ENCODE measurements at regions not wholly inside any gene's neighbourhood (a gene's known extent, or its start where the extent isn't known, plus 50 kb on each side); places are given as distances from the start of the nearest gene placed in this dataset.

- 96 to 100% methylated on average over 1 to 5 of the region's 15 CpGs for WGBS, 2 donors (ENCODE audit: low coverage in 1 of 2)
- peaks cover 29% of the 10 kb centered on the region for H3K27me3 ChIP-seq
- no peaks in the 10 kb centered on the region for H3K9me3 ChIP-seq
Observed at GRCh38 chr3:127443581-127444375, 146.8 kb downstream of the TPRA1 start.

GRCh38 chr3:127442506-127442905, 148.0 kb downstream of the TPRA1 start:
- no peak for ATAC-seq
- WGBS, 2 donors (ENCODE audit: low coverage in 1 of 2): 60% methylated on average over 1 of the region's 5 CpGs; no CpG with 5 or more reads in 1 of the 2 donors
- Histone ChIP-seq H3K27me3 (peaks cover 20% of the 10 kb centered on the region), H3K4me1 (no peaks in the 10 kb centered on the region), H3K4me3 (no peak overlapping the region), H3K36me3 (no peaks in the 10 kb centered on the region), H3K27ac (no peak overlapping the region), H3K9me3 (no peaks in the 10 kb centered on the region)
- TF ChIP-seq, protein P1, sequence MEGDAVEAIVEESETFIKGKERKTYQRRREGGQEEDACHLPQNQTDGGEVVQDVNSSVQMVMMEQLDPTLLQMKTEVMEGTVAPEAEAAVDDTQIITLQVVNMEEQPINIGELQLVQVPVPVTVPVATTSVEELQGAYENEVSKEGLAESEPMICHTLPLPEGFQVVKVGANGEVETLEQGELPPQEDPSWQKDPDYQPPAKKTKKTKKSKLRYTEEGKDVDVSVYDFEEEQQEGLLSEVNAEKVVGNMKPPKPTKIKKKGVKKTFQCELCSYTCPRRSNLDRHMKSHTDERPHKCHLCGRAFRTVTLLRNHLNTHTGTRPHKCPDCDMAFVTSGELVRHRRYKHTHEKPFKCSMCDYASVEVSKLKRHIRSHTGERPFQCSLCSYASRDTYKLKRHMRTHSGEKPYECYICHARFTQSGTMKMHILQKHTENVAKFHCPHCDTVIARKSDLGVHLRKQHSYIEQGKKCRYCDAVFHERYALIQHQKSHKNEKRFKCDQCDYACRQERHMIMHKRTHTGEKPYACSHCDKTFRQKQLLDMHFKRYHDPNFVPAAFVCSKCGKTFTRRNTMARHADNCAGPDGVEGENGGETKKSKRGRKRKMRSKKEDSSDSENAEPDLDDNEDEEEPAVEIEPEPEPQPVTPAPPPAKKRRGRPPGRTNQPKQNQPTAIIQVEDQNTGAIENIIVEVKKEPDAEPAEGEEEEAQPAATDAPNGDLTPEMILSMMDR (IDR thresholded peaks at IDR 0.05): no peak
- TF ChIP-seq POLR2A (IDR thresholded peaks at IDR 0.05) (no peak), POLR2AphosphoS5 (IDR thresholded peaks at IDR 0.05) (no peak), EP300 (IDR thresholded peaks at IDR 0.05) (no peak)

More at GRCh38 chr3:127443581-127444375, 146.8 kb downstream of the TPRA1 start:
- Histone ChIP-seq H3K36me3 (no peaks in the 10 kb centered on the region), H3K4me1 (no peaks in the 10 kb centered on the region), H3K4me3 (no peak overlapping the region), H3K27ac (no peak overlapping the region)
- TF ChIP-seq POLR2A (IDR thresholded peaks at IDR 0.05): no peak
- no peak for TF ChIP-seq EP300 (IDR thresholded peaks at IDR 0.05)
- TF ChIP-seq, protein P1 (IDR thresholded peaks at IDR 0.05): no peak
- TF ChIP-seq POLR2AphosphoS5 (IDR thresholded peaks at IDR 0.05): no peak
- no peak for ATAC-seq

- no peaks in the 10 kb centered on the region for H3K9me3 ChIP-seq
- no peak overlapping the region for H3K4me3 ChIP-seq
- 70 to 72% methylated on average over 6 to 9 of the region's 9 CpGs for WGBS, 2 donors (ENCODE audit: low coverage in 1 of 2)
- TF ChIP-seq EP300 (IDR thresholded peaks at IDR 0.05) (no peak), POLR2A (IDR thresholded peaks at IDR 0.05) (no peak), POLR2AphosphoS5 (IDR thresholded peaks at IDR 0.05) (no peak)
- TF ChIP-seq, protein P1 (IDR thresholded peaks at IDR 0.05): no peak
- H3K27me3 ChIP-seq: peaks cover 20% of the 10 kb centered on the region
- H3K4me1 ChIP-seq: no peaks in the 10 kb centered on the region
- H3K27ac ChIP-seq: no peak overlapping the region
- no peaks in the 10 kb centered on the region for H3K36me3 ChIP-seq
- no peak for ATAC-seq
Observed at GRCh38 chr3:127441764-127442163, 148.8 kb downstream of the TPRA1 start.

DNA sequence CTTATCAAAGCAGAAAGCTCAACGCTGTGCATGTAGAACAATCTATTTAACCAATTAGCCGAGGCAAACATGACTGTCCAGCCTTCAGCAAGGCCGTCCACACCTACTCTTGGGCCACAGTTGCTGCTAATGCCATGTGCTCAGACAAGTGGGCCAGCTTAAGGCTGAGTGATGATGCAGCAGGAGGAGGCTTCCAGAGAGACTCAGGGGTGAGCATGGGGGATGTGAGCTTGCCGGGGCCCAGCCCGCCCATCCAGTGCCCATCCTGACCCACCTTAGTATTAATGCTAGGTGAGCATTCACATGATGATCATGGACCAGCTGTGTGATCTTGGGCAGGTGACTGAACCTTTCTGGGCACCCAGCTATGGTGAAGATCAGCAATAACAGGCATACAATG, 150.1 kb downstream of the TPRA1 start:
- Histone ChIP-seq H3K9me3 (no peaks in the 10 kb centered on the region), H3K4me1 (no peaks in the 10 kb centered on the region), H3K36me3 (no peaks in the 10 kb centered on the region), H3K4me3 (no peak overlapping the region), H3K27me3 (peaks cover 8% of the 10 kb centered on the region), H3K27ac (no peak overlapping the region)
- TF ChIP-seq EP300 (IDR thresholded peaks at IDR 0.05) (no peak), POLR2AphosphoS5 (IDR thresholded peaks at IDR 0.05) (no peak), POLR2A (IDR thresholded peaks at IDR 0.05) (no peak)
- TF ChIP-seq, protein P1 (IDR thresholded peaks at IDR 0.05): no peak
- 50 to 93% methylated on average over 1 to 3 of the region's 5 CpGs for WGBS, 2 donors (ENCODE audit: low coverage in 1 of 2)
- no peak for ATAC-seq

GRCh38 chr3:127439621-127440020, 150.9 kb downstream of the TPRA1 start:
- H3K4me3 ChIP-seq: no peak overlapping the region
- no peak for TF ChIP-seq POLR2A (IDR thresholded peaks at IDR 0.05)
- TF ChIP-seq, protein P1 (IDR thresholded peaks at IDR 0.05): no peak
- no peak for TF ChIP-seq EP300 (IDR thresholded peaks at IDR 0.05)
- no peak for TF ChIP-seq POLR2AphosphoS5 (IDR thresholded peaks at IDR 0.05)
- no peaks in the 10 kb centered on the region for H3K9me3 ChIP-seq
- no peaks in the 10 kb centered on the region for H3K4me1 ChIP-seq
- 75% methylated on average over 2 of the region's 5 CpGs; no CpG with 5 or more reads in 1 of the 2 donors for WGBS, 2 donors (ENCODE audit: low coverage in 1 of 2)
- ATAC-seq: no peak
- H3K27ac ChIP-seq: no peak overlapping the region
- no peaks in the 10 kb centered on the region for H3K36me3 ChIP-seq
- H3K27me3 ChIP-seq: peaks cover under 1% of the 10 kb centered on the region

Data from gastroesophageal sphincter (tissue), 4 donors.